ENCODE measurements at regions not wholly inside any gene's neighbourhood (a gene's known extent, or its start where the extent isn't known, plus 50 kb on each side); places are given as distances from the start of the nearest gene placed in this dataset.
"Not testable (repeated sequence)": the region's sequence is repeated elsewhere in the genome, so short reads cannot be mapped to it uniquely, and the experiment has no call there.

GRCh38 chr2:144117086-144117485 lies 402.8 kb downstream of the ZEB2 start:
- DNase-seq = no peak

- no peak for DNase-seq
Measured at GRCh38 chr2:144115739-144116291, 404.1 kb downstream of the ZEB2 start.

GRCh38 chr2:144114760-144115159 lies 405.2 kb downstream of the ZEB2 start:
- no peak for DNase-seq

GRCh38 chr2:144111437-144111836 lies 408.5 kb downstream of the ZEB2 start:
- no peak for DNase-seq

GRCh38 chr2:144106104-144106503 lies 413.8 kb downstream of the ZEB2 start:
- not testable (repeated sequence) for DNase-seq

GRCh38 chr2:144102386-144102785 lies 417.5 kb downstream of the ZEB2 start:
- DNase-seq = no peak

DNA sequence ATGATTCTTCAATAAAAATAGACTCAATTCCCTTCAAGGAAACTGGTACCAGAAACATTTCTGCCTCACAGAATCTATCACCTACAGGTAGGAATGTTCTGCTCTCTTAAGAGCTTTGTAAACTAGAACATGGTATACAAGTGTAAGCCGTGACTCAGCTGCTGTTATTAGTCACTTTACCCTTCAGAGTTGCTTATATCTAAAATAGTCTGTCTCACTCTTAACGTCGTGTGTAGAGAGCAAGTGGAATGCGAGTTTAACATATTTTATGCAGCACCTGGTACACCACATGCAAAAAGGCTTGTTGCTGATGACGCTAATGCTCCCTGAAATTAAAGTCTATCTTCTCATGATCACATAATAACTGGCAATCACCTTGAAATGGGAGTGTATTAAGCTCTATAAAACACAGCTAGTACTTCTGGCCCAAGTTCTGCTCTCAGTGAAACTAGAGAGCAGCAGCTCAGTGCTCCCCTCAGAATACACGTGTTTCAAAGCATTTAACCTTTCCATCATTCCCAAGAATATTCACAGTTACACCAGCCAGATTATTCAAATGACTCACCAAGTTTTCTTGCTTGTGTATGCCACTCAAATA lies 420.0 kb downstream of the ZEB2 start:
- no peak for DNase-seq

GRCh38 chr2:144099340-144099739 lies 420.6 kb downstream of the ZEB2 start:
- DNase-seq = no peak

- DNase-seq = peak; percentile 23
Measured at GRCh38 chr2:144097440-144098225, 422.3 kb downstream of the ZEB2 start.

DNA sequence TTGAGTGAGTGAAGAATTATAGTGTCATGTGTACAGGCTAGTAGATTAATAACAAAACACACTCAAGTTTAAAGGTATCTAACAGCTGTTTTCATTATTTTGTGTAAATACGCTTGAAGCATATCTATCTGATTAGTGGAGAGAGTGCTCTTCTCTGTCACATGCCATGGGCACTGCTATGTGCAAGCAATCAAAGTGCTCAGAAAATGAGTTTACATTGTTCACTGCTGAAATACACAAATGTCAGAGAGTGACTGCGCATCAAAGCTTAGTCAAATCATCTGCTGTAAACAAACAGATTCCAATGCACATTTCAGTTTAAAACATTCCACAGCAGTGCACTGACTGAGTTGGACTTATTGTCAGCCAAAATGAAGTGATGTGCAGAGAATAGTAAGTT lies 423.4 kb downstream of the ZEB2 start:
- no peak for DNase-seq

- DNase-seq = no peak
Measured at GRCh38 chr2:144094408-144095151, 425.3 kb downstream of the ZEB2 start.

- DNase-seq = no peak
Measured at GRCh38 chr2:144091622-144092021, 428.3 kb downstream of the ZEB2 start.

DNA sequence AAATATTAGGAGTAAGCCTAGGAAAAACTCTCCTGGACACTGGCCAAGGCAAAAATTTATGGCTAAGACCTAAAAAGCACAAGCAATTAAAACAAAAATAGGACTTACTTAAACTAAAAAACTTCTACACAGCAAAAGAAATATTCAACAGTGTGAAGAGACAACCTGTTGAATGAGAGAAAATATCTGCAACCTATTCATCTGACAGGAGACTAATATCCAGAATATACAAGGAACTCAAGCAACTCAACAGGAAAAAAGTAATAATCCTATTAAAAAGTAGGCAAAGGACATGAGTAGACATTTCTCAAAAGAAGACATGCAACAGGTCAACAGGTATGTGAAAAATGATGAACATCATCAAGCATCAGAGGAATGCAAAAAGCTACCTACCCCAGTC lies 431.1 kb downstream of the ZEB2 start:
- no peak for DNase-seq

GRCh38 chr2:144086965-144087364 lies 433.0 kb downstream of the ZEB2 start:
- DNase-seq = no peak

DNA sequence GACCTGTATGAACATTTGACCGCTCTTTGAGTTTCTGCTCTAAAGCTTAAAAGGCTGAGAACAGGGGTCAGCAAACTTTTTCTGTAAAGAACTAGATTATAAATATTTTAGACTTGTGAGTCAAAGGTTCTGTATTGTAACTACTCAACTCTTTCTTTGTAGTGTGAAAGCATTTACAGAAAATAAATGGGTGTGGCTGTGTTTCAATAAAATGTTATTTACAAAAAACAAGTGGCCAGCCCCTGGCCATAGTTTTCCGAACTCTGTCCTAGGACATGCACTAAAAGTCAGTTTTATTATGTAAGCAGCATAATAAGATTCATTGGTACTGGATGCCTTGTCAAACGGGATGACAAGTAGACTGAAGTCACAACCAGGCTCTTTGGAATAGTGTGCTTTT lies 434.9 kb downstream of the ZEB2 start:
- DNase-seq = no peak

DNA sequence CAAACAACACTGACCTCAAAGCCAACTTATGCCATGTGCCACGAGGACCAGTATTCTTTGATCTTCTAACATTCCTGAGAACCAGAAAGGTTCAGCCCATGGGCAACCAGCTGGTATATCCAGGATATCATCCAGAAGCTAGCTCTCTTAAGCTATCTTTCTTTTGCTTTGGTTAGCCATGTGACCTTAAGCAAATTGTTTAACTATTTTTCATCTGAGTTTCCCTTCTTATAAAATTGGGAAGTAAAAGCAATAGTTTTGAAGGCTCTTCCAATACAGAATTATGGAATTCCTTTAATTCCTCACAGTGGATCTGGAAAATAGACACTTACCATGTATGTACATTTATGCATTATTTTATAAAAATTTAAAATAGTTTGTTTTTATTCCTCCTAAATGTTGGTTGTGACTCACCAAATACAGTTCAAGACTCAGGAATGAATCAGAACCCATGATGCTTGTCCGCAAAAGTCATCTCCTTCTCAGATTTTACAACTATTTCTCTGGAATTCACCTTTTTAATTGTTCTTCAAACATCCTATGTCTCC lies 435.7 kb downstream of the ZEB2 start:
- no peak for DNase-seq

DNA sequence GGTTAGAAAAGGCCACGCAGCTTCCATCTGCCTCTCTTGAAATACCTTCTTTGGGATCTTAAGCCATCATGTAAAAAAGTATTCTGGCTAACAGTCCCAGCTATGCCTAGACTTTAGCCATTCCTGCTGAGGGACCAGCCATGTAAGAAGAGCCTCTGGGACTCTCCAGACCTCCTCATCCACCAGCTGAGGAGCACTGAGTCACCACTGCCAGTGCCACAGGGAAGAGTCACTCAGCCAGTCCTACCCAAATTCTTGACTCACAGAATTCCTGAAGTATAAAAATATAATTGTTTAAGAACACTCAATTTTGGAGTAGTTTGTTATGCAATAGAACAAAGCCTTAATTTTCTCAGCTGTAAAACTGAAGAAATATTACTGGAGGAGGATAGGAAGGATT lies 436.7 kb downstream of the ZEB2 start:
- DNase-seq = no peak

DNA sequence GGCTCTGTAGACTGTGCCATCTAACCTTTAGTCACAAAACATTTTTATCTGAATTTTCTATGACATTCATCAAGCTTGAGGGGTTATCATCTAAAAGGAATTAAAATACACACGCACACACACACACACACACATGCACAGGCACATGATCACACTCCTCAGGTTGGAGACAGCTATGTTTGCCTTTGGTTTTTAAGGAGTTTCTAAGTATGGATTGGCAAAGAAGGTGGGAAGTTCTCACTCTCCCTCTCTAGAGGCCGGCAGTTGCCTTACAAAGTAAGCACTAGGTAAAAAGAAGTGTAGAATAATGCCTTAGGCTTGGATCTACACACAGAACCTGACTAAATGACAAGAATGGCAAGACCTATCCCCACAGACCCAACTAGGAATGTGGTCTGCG lies 437.1 kb downstream of the ZEB2 start:
- no peak for DNase-seq

DNA sequence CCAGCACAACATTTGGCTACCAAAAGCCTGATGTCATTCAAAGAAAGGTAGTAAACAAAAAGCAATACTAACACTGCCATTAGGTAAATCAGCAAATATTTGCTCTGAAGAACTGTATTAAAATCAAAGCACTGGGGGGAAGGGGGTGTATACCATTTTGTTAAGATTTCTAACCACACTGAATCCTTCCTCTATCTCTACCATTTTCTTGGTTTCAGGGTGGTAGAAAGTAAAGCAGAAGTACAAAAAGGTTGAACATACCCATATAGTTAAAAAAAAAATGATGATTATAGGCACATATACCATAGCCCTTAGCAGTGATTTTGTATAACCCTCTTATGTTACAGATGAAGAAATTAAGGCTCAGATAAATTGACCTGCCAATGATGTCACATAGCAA lies 437.6 kb downstream of the ZEB2 start:
- DNase-seq = no peak

DNA sequence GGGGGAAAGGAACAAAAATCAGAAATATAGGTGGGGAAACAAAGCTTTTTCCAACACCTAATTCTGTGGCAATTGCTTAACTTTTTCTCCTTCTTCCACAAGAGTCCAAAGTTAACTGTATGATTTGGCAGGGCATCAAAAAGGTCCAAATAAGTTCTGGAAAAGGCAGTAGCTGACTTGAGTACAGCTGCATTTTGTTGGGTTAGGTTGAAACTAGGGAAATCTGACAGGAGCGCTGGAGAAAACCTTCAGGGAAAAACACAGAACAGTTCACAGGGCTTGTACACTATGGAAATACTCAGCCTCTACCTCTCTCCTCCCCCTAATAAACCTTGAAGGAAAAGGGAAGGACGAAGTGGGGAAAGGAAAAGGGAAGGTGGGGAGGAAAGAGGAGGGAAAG lies 438.6 kb downstream of the ZEB2 start:
- no peak for DNase-seq

DNA sequence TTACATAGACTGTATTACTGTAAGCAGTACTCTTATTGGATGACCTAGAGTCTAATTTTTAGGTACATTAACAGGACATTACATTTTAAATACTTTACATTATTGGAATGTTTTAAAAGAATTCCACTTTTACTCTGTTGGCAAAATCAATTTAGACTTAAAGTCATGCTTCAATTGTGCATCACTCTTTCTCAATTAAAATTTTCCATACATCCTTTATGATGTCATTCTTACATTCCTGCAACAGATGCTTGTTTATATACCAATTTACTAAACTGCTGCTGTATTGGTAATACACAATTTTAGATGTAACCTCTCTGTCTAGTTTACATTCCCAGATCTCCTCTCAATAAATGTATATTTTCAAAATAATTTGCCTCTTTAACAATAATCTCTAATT lies 440.1 kb downstream of the ZEB2 start:
- no peak for DNase-seq

- no peak for DNase-seq
Measured at GRCh38 chr2:144078802-144079724, 440.9 kb downstream of the ZEB2 start.

Data from hematopoietic multipotent progenitor cell treated with erythropoietin and hydrocortisone succinate and interleukin-3 and kit ligand, for 6 days (in vitro differentiated cells).